PC-9 (cell line): ENCODE measurements at regions not wholly inside any gene's neighbourhood (a gene's known extent, or its start where the extent isn't known, plus 50 kb on each side); places are given as distances from the start of the nearest gene placed in this dataset.

Source experiments
- BruUV-seq: library from RNA; stranded (reverse); fragments of 400-500 nt; replicated peaks from 2 replicates; lab custom pipeline; 2021; lab: Mats Ljungman, UMichigan
- CTCF ChIA-PET: fragments of 300-600 bp; sonication (Branson Sonifier 250); formaldehyde crosslinking; loops from one replicate; lab custom pipeline; 2022; ENCODE audit warnings: antibody characterized with exemption; lab: Charles Lee
- POLR2A ChIA-PET: fragments of 300-600 bp; sonication (Branson Sonifier 250); formaldehyde crosslinking; loops from one replicate; lab custom pipeline; 2022; ENCODE audit warnings: antibody characterized with exemption; ENCODE audit not compliant: unreplicated experiment; lab: Charles Lee
- DNase-seq, 2 experiments: peaks; one replicate each; pipeline versions ENCODE4 v3.0.0 to v3.0.0-alpha.2; 2015 to 2022; ENCODE audit warnings: mixed read lengths in 1 of 2
- H2AFZ ChIP-seq: fragments of 200-600 bp; sonication (generic); 2 replicates; pipeline ENCODE4 v1.8.1; 2017; ENCODE audit warnings: antibody characterized with exemption
- H3F3A ChIP-seq: fragments of 200-600 bp; sonication (generic); 2 replicates; pipeline ENCODE4 v1.8.1; 2017; ENCODE audit warnings: antibody characterized with exemption, mild to moderate bottlenecking, low read depth; ENCODE audit not compliant: insufficient read depth
- H3K27ac ChIP-seq: fragments of 200-600 bp; sonication (generic); 2 replicates; pipeline ENCODE4 v1.6.1; 2016; ENCODE audit warnings: mixed run types
- H3K27me3 ChIP-seq: fragments of 200-600 bp; sonication (generic); 2 replicates; pipeline ENCODE4 v1.6.1; 2016; ENCODE audit warnings: low read depth, mixed run types; ENCODE audit not compliant: insufficient read depth
- H3K36me3 ChIP-seq: fragments of 200-600 bp; sonication (generic); 2 replicates; pipeline ENCODE4 v1.6.1; 2016; ENCODE audit warnings: low read depth, mixed run types
- H3K4me1 ChIP-seq: fragments of 200-600 bp; sonication (generic); replicated peaks from 2 replicates; pipeline ENCODE4 v1.6.1; 2016; ENCODE audit warnings: mixed run types; ENCODE audit not compliant: insufficient read depth
- H3K4me2 ChIP-seq: fragments of 200-600 bp; sonication (generic); 2 replicates; pipeline ENCODE4 v1.6.1; 2017; ENCODE audit warnings: mixed run types
- H3K4me3 ChIP-seq: fragments of 200-600 bp; sonication (generic); 2 replicates; pipeline ENCODE4 v1.6.1; 2016; ENCODE audit warnings: mixed run types
- H3K79me2 ChIP-seq: fragments of 200-600 bp; sonication (generic); 2 replicates; pipeline ENCODE4 v1.6.1; 2017; ENCODE audit warnings: low read depth, mixed run types
- H3K9me2 ChIP-seq: fragments of 200-600 bp; sonication (generic); 2 replicates; pipeline ENCODE4 v1.8.1; 2017; ENCODE audit warnings: mild to moderate bottlenecking; ENCODE audit not compliant: insufficient read depth
- H3K9me3 ChIP-seq: fragments of 200-600 bp; sonication (generic); 2 replicates; pipeline ENCODE4 v1.8.1; 2016; ENCODE audit warnings: low read depth; ENCODE audit not compliant: insufficient read depth
- H4K20me1 ChIP-seq: fragments of 200-600 bp; sonication (generic); 2 replicates; pipeline ENCODE4 v1.8.1; 2017; ENCODE audit not compliant: insufficient read depth
- EZH2 ChIP-seq: fragments of 200-600 bp; sonication (generic); IDR thresholded peaks from 2 replicates; pipeline ENCODE4 v1.8.0; 2017; ENCODE audit warnings: antibody characterized with exemption, low read depth
- intact Hi-C: fragments of 100-400 bp; cut with micrococcal nuclease; formaldehyde crosslinking; loops from one replicate; pipeline ENCODE4 v1.10.0; 2022; ENCODE audit not compliant: unreplicated experiment
- TF ChIP-seq, protein P1 (sequence below): fragments of 200-600 bp; sonication (generic); conservative IDR thresholded peaks from 2 replicates; pipeline ENCODE4 v1.6.1; 2017; ENCODE audit warnings: mixed run types, antibody characterized with exemption, mild to moderate bottlenecking, moderate library complexity

DNA sequence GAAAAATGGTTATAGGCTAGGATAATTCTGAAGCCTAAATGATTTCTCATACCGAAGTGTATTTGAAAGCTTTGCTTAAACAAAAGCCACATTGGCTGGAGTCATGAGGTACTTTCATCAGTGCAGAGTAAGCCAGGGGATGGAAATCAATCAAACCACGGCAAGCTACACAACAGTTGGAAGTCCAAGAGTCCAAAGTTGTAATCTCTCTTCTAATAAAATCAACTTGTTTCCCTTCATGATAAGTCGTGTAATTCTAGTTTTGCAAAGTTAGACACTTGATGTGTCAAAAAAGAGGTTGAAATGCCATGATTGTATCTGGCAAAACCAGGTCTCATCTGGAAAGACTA, 250.5 kb upstream of the VEPH1 start:
- ChIA-PET CTCF (no interaction called here), POLR2A (no interaction called here)
- TF ChIP-seq, protein P1, sequence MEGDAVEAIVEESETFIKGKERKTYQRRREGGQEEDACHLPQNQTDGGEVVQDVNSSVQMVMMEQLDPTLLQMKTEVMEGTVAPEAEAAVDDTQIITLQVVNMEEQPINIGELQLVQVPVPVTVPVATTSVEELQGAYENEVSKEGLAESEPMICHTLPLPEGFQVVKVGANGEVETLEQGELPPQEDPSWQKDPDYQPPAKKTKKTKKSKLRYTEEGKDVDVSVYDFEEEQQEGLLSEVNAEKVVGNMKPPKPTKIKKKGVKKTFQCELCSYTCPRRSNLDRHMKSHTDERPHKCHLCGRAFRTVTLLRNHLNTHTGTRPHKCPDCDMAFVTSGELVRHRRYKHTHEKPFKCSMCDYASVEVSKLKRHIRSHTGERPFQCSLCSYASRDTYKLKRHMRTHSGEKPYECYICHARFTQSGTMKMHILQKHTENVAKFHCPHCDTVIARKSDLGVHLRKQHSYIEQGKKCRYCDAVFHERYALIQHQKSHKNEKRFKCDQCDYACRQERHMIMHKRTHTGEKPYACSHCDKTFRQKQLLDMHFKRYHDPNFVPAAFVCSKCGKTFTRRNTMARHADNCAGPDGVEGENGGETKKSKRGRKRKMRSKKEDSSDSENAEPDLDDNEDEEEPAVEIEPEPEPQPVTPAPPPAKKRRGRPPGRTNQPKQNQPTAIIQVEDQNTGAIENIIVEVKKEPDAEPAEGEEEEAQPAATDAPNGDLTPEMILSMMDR: no peak
- TF ChIP-seq EZH2: no peak
- Histone ChIP-seq H3K4me1 (no peaks in the 10 kb centered on the region), H3F3A (no peaks in the 10 kb centered on the region), H3K4me3 (no peak overlapping the region), H3K9me2 (no peaks in the 10 kb centered on the region), H3K4me2 (no peak overlapping the region), H3K27me3 (no peaks in the 10 kb centered on the region), H3K9me3 (no peaks in the 10 kb centered on the region), H4K20me1 (no peaks in the 10 kb centered on the region), H3K36me3 (no peaks in the 10 kb centered on the region), H3K79me2 (no peaks in the 10 kb centered on the region), H3K27ac (no peak overlapping the region), H2AFZ (no peak overlapping the region)
- DNase-seq: no peak
- BruUV-seq: no TSS peak
- intact Hi-C loops: loop anchor here (10.0 kb wide), 1 partner anchor 201 kb away; no protein-coding TSS in a partner anchor

DNA sequence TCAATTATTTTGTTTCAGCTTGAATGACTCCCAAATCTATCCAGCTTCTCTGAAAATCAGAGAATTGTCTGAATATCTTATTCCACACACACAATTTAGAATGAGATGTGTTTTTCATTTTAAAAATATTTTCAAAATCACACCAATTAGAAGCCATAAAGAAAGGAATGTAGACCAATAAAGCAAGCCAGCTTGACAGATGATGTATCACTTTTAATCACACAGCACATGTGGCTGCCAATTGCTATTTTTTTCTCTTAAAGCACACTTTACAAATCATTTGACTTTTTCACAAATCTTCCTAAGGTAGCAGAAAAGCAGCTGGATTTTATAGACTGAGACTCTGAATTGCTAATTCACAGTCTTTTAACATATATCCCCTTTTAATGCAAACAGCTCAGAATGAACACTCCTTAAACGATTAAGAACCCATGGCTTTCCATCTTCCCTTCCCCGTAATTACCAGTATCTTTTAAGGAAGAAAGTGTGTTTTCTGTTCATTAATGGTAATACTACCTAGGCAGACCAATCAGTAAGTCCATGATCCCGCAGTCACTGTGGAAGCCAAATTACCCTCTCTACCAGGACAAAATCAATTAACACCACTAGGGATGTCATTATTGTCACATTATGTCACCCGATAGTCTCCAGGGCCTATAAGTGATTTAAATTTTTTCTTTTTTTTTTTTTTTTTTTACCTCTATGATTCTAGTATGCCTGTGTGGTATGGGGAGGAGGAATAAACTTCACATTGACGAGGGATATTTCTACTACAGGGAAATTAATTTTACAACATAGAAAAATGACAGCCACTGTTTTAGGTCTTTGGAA, 250.0 kb upstream of the VEPH1 start:
- no peak overlapping the region for H3K4me2 ChIP-seq
- no peak overlapping the region for H3K27ac ChIP-seq
- H3K9me2 ChIP-seq: no peaks in the 10 kb centered on the region
- H3K9me3 ChIP-seq: no peaks in the 10 kb centered on the region
- TF ChIP-seq EZH2: no peak
- TF ChIP-seq, protein P1: no peak
- POLR2A ChIA-PET: no interaction called here
- H3F3A ChIP-seq: no peaks in the 10 kb centered on the region
- no peak overlapping the region for H3K4me3 ChIP-seq
- H3K27me3 ChIP-seq: no peaks in the 10 kb centered on the region
- no peaks in the 10 kb centered on the region for H3K4me1 ChIP-seq
- no TSS peak for BruUV-seq
- no peak overlapping the region for H2AFZ ChIP-seq
- no peaks in the 10 kb centered on the region for H4K20me1 ChIP-seq
- CTCF ChIA-PET: no interaction called here
- intact Hi-C loops: loop anchor here (10.0 kb wide), 1 partner anchor 202 kb away; no protein-coding TSS in a partner anchor
- no peak for DNase-seq
- no peaks in the 10 kb centered on the region for H3K79me2 ChIP-seq
- H3K36me3 ChIP-seq: no peaks in the 10 kb centered on the region

DNA sequence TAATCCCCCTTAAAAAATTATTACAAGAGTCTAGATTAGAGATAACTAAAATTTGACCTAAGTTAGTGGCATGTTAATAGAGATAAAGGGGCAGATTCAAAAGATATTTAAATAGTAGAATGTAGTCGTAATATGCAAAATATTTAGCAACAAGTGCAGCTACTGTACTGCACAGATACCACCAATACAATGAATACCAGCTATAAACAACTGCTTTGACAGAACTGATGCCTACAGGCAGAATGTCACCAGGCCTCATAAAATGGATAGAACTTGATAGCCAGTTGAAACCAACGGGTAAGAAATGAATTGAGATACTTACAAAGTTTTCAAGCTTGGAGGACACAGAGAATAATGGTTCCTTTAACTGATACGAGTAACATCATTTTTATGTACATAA, 249.3 kb upstream of the VEPH1 start:
- no peaks in the 10 kb centered on the region for H3F3A ChIP-seq
- ChIA-PET POLR2A (no interaction called here), CTCF (no interaction called here)
- no peak overlapping the region for H3K4me3 ChIP-seq
- DNase-seq: no peak
- H3K36me3 ChIP-seq: no peaks in the 10 kb centered on the region
- no peaks in the 10 kb centered on the region for H3K4me1 ChIP-seq
- no peaks in the 10 kb centered on the region for H4K20me1 ChIP-seq
- no peak overlapping the region for H3K4me2 ChIP-seq
- intact Hi-C loops: loop anchor here (10.0 kb wide), 1 partner anchor 202 kb away; no protein-coding TSS in a partner anchor
- no peaks in the 10 kb centered on the region for H3K79me2 ChIP-seq
- H3K9me3 ChIP-seq: no peaks in the 10 kb centered on the region
- H2AFZ ChIP-seq: no peak overlapping the region
- no peaks in the 10 kb centered on the region for H3K27me3 ChIP-seq
- TF ChIP-seq, protein P1: no peak
- TF ChIP-seq EZH2: no peak
- no peak overlapping the region for H3K27ac ChIP-seq
- no TSS peak for BruUV-seq
- H3K9me2 ChIP-seq: no peaks in the 10 kb centered on the region
